ENCODE measurements at regions not wholly inside any gene's neighbourhood (a gene's known extent, or its start where the extent isn't known, plus 50 kb on each side); places are given as distances from the start of the nearest gene placed in this dataset.
A peak's percentile ranks its signal among the peaks of the same experiment; 100 is the strongest.

DNA sequence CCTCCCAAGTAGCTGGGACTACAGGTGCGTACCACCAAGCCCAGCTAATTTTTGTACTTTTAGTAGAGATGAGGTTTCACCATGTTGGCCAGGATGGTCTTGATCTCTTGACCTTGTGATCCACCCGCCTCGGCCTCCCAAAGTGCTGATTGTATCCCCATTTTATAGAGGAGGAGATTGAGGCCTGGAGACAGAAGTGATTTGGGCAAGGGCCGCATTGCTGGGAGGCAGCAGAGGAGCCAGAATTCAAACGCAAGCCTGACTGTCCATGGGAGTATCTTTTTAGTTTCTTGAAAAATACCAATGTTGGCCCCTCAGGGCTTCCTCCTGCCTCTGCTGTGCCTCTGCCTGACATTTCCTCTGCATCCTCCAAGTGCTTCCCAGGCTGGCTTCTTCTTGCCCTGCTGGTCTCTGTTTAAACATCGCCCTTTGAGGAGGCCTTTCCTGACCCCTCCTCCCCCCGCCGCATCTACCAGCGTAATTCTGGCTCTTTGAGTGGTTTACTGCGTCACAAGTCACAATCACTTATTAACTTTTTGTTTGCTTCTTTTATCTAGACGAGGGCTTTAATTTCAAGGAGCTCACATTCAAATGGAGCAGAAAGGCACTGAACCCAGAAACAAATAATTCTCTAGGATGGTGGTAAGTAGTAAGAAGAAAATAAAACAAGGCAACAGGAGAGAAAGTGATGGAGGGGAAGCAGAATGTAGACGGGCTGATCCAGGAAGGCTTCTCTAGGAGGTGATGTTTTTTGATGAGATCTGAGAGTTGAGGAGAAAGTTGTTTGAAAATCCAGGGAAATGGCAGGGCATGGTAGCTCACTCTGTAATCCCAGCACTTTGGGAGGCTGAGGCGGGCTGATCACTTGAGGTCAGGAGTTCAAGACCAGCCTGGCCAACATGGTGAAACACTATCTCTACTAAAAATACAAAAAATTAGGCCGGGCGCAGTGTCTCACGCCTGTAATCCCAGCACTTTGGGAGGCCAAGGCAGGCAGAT, 91.0 kb upstream of the MED13L start:
- H4K91ac ChIP-seq (ENCODE audit: insufficient read depth, low read depth, low read length), result 0 out of 2 replicates have a peak overlapping the region, but pooled peaks have one; percentile 33
- ATAC-seq (ENCODE audit: low read depth) (no peak), DNase-seq (no peak)
- ChIA-PET POLR2A (ENCODE audit: unreplicated experiment) (no interaction called here), CTCF (interaction anchor here (0.7 kb wide), 1 partner anchor 14 kb away, joined by 4 read pairs; no protein-coding TSS in a partner anchor)
- H4K5ac ChIP-seq (ENCODE audit: low read depth, low read length), result no peak overlapping the region
- H3K36me3 ChIP-seq (ENCODE audit: control insufficient read depth, insufficient read depth, low read length), result no peaks in the 10 kb centered on the region
- H4K8ac ChIP-seq (ENCODE audit: low read depth in 2 of 2, low read length in 2 of 2), result no peak overlapping the region
- peak overlapping the region; percentile 53 for H3K4ac ChIP-seq (ENCODE audit: low read depth, low read length)
- H3K27me3 ChIP-seq (ENCODE audit: control insufficient read depth, insufficient read depth, low read length), result no peaks in the 10 kb centered on the region
- H2AK5ac ChIP-seq (ENCODE audit: low read depth, low read length), result no peak overlapping the region
- H3K4me1 ChIP-seq (ENCODE audit: control insufficient read depth, insufficient read depth, low read length), result peaks cover 5% of the 10 kb centered on the region; the same call in 1 of the 2 replicates
- peaks cover 19% of the 10 kb centered on the region for H3K9me1 ChIP-seq (ENCODE audit: insufficient read depth, low read length)
- no TSS peak for BruUV-seq (replicated peaks)
- H3K9me3 ChIP-seq (ENCODE audit: control insufficient read depth, insufficient read depth, low read length), result no peaks in the 10 kb centered on the region
- H2AFZ ChIP-seq (replicated peaks; ENCODE audit: low read length, poor library complexity), result peak overlapping the region; percentile 68
- no peak overlapping the region for H3K14ac ChIP-seq (replicated peaks; ENCODE audit: low read depth, low read length)
- no peak overlapping the region for H3K4me3 ChIP-seq (ENCODE audit: insufficient read depth, low read depth, low read length)
- H4K20me1 ChIP-seq (ENCODE audit: insufficient read depth, low read length), result no peaks in the 10 kb centered on the region
- no peak overlapping the region for H3K23ac ChIP-seq (ENCODE audit: low read depth, low read length)
- H3K18ac ChIP-seq (ENCODE audit: low read depth, low read length), result no peak overlapping the region
- in situ Hi-C loops (cut with MboI; ENCODE audit: low sequenced_read_pairs), result no loop called here
- no peak overlapping the region for H3K27ac ChIP-seq (ENCODE audit: insufficient read depth, low read length)
- no peak overlapping the region for H3K56ac ChIP-seq (ENCODE audit: extremely low read depth, insufficient read depth, low read length)
- H3K79me1 ChIP-seq (ENCODE audit: low read depth in 1 of 2, low read length in 2 of 2), result no peaks in the 10 kb centered on the region
- H2BK5ac ChIP-seq (ENCODE audit: low read depth, low read length, poor library complexity, severe bottlenecking), result no peak overlapping the region
- H2BK20ac ChIP-seq (ENCODE audit: low read depth, low read length), result no peak overlapping the region
- WGBS, 2 experiments (ENCODE audit: extremely low coverage in 2 of 2, insufficient read length in 1 of 2), result no CpG with 5 or more reads among the region's 16 CpGs
- intact Hi-C loops (cut with micrococcal nuclease), result no loop called here
- dilution Hi-C loops (cut with HindIII; ENCODE audit: low sequenced_read_pairs, unreplicated experiment), result no loop called here
- H2BK120ac ChIP-seq (ENCODE audit: low read depth, low read length), result no peak overlapping the region
- no peak overlapping the region for H2AK9ac ChIP-seq (replicated peaks; ENCODE audit: low read depth, low read length, poor library complexity)
- peak overlapping the region; percentile 8; the same call in 1 of the 3 replicates for H2BK15ac ChIP-seq (ENCODE audit: low read depth, low read length)
- H3K9ac ChIP-seq (ENCODE audit: low read depth, low read length), result no peak overlapping the region
- no peak overlapping the region for H3K4me2 ChIP-seq (ENCODE audit: low read depth, low read length)
- no peak for TF ChIP-seq FOS (IDR thresholded peaks at IDR 0.05; ENCODE audit: low read depth, low read length)
- TF ChIP-seq MAZ (IDR thresholded peaks at IDR 0.05; ENCODE audit: borderline replicate concordance, low read depth, low read length), result no peak
- TF ChIP-seq RFX5 (IDR thresholded peaks at IDR 0.05; ENCODE audit: low read depth, low read length), result no peak
- no peak for TF ChIP-seq CEBPB (IDR thresholded peaks at IDR 0.05; ENCODE audit: low read depth, low read length)
- no peak for TF ChIP-seq RAD21 (IDR thresholded peaks at IDR 0.05; ENCODE audit: low read length)
- no peak for TF ChIP-seq POLR2A (IDR thresholded peaks at IDR 0.05; ENCODE audit: low read depth, low read length)
- no peak for TF ChIP-seq RCOR1 (IDR thresholded peaks at IDR 0.05; ENCODE audit: insufficient replicate concordance, low read length)
- TF ChIP-seq MXI1 (IDR thresholded peaks at IDR 0.05; ENCODE audit: borderline replicate concordance, low read depth, low read length), result no peak
- no peak for TF ChIP-seq BHLHE40 (IDR thresholded peaks at IDR 0.05; ENCODE audit: low read depth, low read length)
- no peak for TF ChIP-seq SMC3 (IDR thresholded peaks at IDR 0.05; ENCODE audit: low read depth, low read length)
- no peak for TF ChIP-seq CTCF (conservative IDR thresholded peaks at IDR 0.05; ENCODE audit: low read depth, low read length)
- no peak for TF ChIP-seq USF2 (IDR thresholded peaks at IDR 0.05; ENCODE audit: low read depth, low read length)
- no peak for TF ChIP-seq MAFK (IDR thresholded peaks at IDR 0.05; ENCODE audit: low read depth, low read length)
- no peak for TF ChIP-seq NFE2L2 (IDR thresholded peaks at IDR 0.05; ENCODE audit: low read depth, low read length)

All from IMR-90 (cell line).